NCI-H524 treated with DMSO at 0.1 percent for 48 hours (cell line): ENCODE measurements at regions not wholly inside any gene's neighbourhood (a gene's known extent, or its start where the extent isn't known, plus 50 kb on each side); places are given as distances from the start of the nearest gene placed in this dataset.
"Not testable (repeated sequence)": the region's sequence is repeated elsewhere in the genome, so short reads cannot be mapped to it uniquely, and the experiment has no call there.

ENCODE experiments used
- DNase-seq: peaks from one replicate; lab custom pipeline; 2025; lab: John Stamatoyannopoulos, UW

GRCh38 chr3:62926494-62926893 is 51.3 kb upstream of the CADPS start:
- DNase-seq, result no peak

- no peak for DNase-seq
These were observed 53.0 kb upstream of the CADPS start for GRCh38 chr3:62928256-62928655.

- no peak for DNase-seq
These were observed 54.6 kb upstream of the CADPS start for GRCh38 chr3:62929771-62930170.

DNA sequence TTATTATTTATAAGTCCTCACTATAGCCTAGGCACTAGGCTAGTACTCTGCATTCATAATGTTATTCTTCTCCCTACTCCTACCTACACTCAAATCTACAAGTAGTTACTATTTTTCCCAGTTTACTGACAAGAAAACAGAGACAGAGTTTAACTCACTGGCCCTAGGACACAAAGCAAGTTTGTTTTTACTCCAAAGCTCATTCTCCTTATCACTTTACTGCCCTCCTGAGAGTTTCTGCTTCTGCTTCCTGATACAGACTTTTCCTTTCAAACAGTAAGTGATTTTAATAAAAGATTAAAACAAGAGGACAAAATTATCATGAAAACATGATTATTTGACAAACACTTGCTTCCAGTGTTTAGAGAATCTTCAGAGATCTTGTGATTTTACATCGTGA is 60.6 kb upstream of the CADPS start:
- DNase-seq, result no peak

DNA sequence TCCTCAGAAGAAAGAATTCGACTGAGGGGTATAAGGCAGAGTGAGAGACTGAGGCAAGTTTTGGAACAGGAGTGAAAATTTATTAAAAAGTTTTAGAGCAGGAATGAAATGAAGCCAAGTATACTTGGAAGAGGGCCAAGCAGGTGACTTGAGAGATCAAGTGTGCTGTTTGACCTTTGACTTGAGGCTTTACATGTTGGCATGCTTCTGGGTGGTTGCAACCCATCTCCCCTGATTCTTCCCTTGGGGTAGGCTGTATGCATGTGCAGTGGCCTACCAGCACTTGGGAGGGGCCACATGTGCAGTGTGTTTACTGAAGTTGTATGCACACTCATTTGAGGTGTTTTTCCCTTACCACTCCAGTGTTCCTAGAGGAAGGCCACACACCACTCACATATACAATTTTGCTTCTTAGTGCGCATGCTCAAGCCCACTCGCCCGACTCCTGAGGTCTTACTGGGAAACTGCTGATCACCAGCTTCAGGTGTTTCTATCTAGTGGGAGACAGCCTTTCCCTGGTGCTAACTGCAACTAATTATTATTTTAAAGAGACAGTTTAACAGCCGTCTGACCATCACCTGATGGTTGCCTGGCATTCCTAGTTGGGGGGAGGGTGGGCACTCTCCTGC is 61.5 kb upstream of the CADPS start:
- DNase-seq, result no peak

DNA sequence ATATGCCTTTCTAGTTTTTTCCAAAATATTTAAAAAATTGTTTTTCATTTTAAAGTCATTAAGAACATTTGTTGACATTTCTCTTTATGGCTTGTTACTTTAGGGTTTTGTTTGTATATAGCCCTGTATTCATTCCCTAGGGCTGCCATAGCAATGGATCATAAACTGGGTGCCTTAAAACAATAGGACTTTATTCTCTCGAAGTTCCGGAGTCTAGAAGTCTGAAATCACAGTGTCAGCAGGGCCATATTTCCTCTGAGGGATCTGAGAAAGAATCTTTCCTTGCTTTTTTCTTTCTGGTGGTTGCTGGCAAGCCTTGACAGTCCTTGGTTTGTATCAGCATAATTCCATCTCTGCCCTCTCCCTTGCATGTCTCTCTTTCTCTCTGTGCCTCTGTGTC is 63.4 kb upstream of the CADPS start:
- DNase-seq, result no peak

GRCh38 chr3:62939707-62940106 is 64.5 kb upstream of the CADPS start:
- DNase-seq, result no peak

GRCh38 chr3:62940771-62941563 is 65.8 kb upstream of the CADPS start:
- no peak for DNase-seq

DNA sequence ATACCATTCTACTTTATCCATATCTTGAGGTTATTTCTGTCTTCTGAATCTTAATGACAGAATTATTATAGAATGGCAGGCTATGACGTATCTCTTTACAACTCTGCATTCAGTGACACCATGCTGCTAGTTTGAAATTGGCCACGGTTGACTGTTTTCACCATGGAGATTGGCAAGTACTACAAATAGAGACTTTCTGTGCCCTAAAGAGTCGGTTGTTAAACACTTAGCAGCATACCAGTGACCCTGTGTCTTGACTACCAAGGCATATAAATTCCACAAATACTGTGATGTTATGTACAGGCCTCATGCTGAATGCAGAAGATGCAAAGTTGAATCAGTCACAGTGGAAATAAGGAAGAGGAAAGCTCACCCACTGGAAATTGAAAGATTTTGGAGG is 67.0 kb upstream of the CADPS start:
- no peak for DNase-seq

DNA sequence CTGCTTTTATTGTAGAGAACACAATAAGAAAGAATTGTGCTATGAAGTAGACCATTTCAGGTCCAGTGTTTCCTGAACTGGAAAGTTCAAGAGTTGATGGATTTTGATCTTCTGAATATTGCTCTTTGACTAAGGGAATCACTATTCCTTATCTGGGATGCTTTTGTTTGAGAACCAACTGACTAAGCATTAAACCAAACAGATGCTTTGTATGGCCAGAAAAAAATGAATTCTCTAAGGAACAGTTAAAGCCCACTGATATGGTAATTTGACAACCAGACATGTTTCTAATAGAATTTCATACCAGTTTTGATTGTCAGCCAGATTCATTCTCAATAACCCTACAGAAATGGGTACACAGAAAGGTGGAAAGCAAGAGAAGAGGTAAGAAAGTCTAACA is 67.5 kb upstream of the CADPS start:
- no peak for DNase-seq

GRCh38 chr3:62948921-62949320 is 73.7 kb upstream of the CADPS start:
- DNase-seq, result no peak

- no peak for DNase-seq
These were observed 75.0 kb upstream of the CADPS start for GRCh38 chr3:62950210-62950609.

- DNase-seq, result no peak
These were observed 75.9 kb upstream of the CADPS start for GRCh38 chr3:62951037-62951613.

- not testable (repeated sequence) for DNase-seq
These were observed 76.7 kb upstream of the CADPS start for GRCh38 chr3:62951880-62952279.

DNA sequence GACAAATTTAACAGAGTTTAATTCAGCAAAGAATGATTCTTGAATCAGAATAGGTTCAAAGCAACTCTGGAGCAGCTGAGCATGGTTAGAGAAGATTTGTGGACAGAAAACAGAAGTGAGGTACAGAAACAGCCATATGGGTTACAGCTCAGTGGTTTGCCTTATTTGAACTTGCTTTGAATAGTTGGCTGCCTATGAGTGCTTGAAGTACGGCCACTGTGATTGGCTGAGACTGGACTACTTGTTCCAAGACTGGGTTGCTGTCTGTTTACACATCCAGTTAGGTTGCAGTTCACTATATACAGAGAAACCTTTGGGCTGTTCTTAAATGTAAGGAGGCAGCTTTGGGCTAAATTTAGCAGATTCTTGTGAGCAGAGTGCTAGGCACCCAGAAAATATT is 79.4 kb upstream of the CADPS start:
- no peak for DNase-seq

GRCh38 chr3:62955126-62955525 is 79.9 kb upstream of the CADPS start:
- DNase-seq, result no peak

DNA sequence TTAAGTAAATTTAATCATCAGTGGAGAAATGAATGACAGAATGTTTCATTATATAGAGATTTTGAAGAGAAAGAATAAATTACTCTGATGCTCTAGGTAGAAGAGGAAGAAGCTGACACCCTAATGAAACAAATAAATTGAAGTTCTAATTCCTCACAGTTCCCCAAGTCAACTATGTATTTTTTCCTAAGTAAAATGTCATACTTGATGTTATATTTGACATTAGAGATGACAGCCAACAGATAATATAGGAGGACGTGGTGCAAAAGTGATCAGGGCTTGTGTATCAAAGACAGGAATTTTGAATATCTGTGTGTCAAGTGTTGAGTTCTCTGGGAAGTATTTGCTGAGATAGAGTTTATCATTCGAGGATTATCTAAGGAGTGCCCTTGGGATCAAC is 81.2 kb upstream of the CADPS start:
- no peak for DNase-seq

DNA sequence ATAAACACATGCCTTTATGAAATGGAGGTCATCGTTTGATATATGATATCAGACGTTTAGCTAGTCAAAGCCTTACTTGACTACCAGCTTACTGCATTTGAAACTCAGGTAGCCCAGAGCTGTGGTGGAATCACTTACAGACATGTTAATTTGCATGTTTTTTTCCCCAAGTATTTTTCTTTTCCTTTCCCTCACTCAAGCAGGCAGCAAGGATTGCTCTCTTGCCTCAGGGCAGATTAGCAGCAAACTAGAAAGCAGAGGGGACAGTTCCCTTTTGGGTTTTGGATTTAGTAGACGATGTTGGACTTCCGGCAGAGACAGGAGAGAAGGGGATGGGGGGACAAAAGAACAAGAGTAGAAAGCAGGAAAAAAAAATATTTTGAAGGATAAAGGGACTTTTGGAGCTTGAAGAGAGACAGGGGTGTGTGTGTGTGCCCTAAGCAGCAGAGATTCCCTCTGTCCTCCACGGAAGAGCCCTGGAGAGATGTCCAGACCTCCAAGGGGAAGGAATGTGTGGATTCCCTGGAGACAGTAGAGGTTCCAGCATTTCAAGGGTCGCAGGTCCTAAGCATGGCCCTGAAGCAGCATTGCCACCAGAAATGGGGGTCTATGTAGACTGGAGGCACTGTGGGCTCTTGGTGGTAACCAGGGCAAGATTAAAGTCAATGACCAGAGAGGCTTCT is 86.8 kb upstream of the CADPS start:
- DNase-seq, result no peak

DNA sequence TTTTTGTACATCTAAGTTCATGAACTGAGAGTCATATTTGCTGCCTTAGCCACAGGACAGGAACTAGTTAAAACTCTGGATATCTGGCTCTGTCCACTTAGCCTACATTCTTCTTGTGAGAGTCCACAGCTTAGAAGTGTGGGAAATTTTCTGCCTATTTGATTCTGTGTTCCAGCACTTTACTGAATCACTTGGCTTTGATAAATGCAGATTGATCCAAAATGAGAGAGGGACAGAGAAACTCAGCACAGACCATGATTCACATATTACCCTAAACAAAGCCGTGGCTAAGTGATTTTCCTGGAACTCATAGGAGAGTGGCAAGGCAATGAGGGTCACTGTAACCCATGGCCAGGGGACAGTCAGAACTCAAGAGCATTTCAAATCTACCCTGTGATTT is 87.5 kb upstream of the CADPS start:
- no peak for DNase-seq

- DNase-seq, result no peak
These were observed 90.1 kb upstream of the CADPS start for GRCh38 chr3:62965311-62965710.

DNA sequence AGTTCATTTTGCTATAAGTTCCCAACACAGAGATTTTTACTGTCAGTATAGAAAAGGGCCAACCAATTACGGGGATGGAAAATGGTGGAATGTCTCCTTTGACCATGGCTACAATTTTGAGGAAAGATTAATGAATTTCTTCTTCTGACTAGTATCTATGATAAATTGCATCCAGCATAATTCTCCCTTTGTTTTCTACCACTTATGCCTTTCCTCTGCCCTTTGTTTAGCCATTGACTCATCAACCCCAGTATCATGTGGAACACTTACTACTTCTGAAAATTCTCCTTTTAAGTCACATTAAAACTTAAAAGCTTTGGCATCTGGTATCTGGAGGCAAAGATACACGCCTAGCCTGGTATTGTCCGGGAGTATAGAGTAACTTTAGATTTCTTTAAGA is 92.9 kb upstream of the CADPS start:
- DNase-seq, result no peak

DNA sequence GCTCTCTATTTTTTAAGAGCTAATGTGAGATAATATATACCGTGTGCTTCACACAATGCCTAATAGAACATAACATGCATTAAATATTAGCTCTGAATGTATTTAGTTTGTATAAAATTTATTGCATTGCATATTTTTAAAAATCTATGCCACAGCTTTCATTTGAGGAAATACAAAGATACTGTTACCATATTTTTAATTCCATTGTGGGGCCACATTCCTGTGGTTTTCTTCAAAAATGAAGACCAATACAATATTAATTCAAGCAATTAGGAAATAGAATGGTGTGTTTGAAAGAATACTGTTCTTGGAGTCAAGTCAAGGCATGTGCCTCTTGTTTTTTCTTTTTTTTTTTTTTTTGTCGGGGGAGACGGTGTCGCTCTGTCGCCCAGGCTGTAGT is 95.4 kb upstream of the CADPS start:
- no peak for DNase-seq

DNA sequence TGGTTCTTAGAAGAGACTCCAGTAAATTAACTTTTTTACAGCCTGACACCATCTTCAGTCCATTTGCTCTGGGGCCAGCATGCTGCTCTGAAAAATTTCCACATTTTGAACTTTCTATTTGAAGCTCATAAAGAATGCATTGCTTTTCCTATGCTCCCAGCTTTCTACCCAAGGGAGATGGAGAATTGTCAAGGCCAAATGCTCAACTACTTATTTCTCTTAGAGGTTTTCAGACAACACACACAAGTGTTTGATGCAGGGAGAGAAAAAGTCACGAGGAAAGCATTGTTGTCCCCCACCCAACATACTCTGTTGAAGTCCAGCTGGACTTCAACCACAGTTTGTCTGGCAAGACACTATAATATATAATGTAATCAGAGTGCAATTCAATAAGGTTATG is 100.3 kb upstream of the CADPS start:
- no peak for DNase-seq
